ENCODE measurements at regions not wholly inside any gene's neighbourhood (a gene's known extent, or its start where the extent isn't known, plus 50 kb on each side); places are given as distances from the start of the nearest gene placed in this dataset.
"Not testable (repeated sequence)": the region's sequence is repeated elsewhere in the genome, so short reads cannot be mapped to it uniquely, and the experiment has no call there.

DNA sequence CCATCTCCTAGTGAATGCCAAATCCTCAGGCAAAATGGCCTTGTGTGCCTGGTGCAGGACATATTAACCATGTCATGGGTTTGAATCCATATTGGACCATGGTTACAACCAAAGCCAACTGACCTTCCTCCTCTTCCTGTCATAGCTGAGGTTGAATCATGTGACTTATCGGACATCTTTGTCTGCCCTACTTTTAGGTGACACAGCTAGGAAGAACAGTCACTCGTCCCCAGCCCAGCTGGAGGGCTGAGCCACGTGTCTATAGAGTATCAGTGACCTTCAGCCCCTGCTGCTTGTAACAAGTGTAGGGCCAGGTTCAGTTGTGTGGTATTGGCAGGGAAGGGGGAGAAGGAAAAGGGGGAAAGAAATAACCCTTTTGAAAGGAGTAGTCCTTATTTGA is 225.2 kb downstream of the KTN1 start:
- no peak for DNase-seq (ENCODE audit: low read depth, low spot score)

DNA sequence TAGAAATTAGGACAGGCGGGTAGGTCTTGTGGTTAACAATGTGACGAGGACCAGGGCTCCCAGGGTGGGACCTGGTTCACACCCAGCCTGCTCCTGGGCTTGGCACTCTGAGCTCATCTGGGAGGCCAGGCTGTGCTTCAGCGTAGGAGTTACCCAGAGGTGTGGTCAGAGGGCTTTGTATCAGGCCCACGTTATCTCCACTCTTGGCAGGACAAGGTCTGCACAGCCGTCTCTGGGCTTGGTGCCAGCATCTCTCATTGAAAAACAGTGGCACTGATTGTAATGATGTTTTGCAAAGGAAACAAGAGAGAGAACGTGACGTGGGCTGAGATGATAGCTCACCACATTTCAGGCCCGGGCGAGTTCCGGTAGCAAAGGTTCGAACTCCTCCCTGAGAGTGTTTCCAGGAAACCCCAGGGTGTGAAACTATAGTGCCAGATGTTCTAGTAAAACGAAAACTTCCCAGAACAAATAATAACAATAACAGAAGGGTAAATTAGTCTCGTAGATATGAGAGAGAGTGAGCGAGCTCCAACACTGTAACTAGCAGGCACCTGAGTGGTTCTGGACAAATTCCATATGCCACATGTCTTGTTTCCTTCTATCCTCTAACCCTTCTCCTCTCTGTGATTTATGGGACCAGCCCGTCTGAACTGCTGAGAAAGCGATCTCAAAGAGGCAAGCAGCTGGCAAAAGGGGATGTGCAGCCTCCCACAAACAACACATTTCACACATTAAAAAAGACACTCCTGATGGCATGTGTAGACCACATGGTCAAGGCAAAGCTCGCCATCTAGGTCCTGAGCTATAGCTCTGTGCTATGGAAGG is 227.3 kb downstream of the KTN1 start:
- no peak for DNase-seq (ENCODE audit: low read depth, low spot score)

DNA sequence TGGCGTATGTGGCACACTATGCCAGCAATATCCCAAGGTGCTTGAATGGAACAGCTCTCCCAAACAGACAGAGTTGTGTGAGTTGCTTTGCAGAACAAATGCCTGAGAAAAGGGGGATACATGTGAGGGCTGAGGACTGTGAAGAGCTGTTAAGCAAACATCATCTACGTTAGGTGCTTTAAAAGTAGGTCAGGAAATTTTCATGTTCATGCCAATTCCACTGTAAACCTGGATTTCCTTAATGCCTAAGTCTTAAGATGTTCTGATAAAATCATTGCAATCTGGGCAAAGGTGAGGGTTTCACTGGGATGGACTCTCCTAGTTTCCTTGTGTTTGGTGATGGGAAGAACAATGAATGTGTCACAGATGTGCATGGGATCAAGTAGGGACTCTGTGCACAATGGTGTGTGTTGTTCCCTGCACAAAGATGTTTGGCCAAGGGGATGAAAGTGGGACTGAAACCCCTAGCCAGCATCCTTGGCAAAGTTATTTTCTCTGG is 227.9 kb downstream of the KTN1 start:
- DNase-seq (ENCODE audit: low read depth, low spot score) = no peak

DNA sequence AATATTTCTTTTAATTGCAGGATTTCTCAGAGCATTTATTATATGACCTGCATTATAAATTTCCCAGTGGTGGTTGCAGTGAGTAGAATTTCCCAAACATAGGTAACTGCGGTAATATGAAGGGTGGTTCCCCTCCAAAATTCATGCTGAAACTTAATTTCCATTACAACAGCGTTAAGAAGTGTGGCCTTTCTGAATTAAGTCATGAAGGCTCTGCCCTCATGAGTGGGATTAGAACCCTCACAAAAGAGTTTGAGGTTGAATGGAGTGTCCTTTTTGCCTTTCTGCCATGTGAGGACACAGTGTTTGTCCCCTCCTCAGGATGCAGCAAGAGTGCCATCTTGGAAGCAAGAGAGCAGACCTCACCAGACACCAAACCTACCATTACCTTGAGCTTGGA is 233.6 kb downstream of the KTN1 start:
- no peak for DNase-seq (ENCODE audit: low read depth, low spot score)

GRCh38 chr14:55814064-55814463 is 234.1 kb downstream of the KTN1 start:
- DNase-seq (ENCODE audit: low read depth, low spot score) = no peak

DNA sequence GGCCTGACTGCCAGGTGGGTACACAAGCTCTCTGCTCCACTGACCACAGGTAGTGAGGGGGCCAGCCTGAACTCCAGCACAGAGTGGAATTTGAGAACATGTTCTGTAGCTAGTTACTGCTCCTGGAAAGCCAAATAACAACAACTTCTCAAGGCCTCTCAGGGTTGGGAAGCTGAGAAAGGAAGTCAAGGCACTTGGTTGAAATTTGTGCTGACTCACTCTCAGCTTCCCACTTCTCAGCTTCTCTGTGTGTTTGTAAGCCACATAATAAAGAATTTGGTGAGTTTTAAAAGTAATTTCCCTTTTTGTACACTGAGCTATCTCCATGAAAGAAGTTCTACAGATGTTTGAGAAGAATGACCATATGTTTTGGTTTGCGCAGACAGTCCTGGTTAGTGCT is 234.9 kb downstream of the KTN1 start:
- no peak for DNase-seq (ENCODE audit: low read depth, low spot score)

- DNase-seq (ENCODE audit: low read depth, low spot score) = no peak
These were observed 236.2 kb downstream of the KTN1 start for GRCh38 chr14:55816225-55816624.

- DNase-seq (ENCODE audit: low read depth, low spot score) = no peak
These were observed 239.8 kb downstream of the KTN1 start for GRCh38 chr14:55819610-55820304.

DNA sequence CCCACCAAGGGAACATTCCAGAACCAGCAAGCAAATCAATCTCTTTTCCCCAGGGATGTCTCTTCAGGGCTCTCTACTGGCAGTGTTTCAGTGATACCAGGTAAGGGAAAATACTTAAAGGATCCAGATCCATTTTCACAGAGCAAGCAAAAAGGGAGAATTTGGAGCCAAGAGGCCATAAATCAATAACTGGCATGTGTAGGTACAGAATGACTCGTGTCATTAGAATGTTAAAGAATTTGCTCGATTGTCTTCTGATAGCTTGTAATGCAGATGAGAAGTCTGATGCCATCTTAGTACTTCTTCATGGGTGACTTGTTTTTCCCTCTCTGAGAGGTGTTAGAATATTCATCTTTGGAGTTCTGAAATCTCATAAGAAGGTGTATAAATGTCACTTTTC is 242.9 kb downstream of the KTN1 start:
- no peak for DNase-seq (ENCODE audit: low read depth, low spot score)

GRCh38 chr14:55832122-55832911 is 252.3 kb downstream of the KTN1 start:
- DNase-seq (ENCODE audit: low read depth, low spot score) = no peak

DNA sequence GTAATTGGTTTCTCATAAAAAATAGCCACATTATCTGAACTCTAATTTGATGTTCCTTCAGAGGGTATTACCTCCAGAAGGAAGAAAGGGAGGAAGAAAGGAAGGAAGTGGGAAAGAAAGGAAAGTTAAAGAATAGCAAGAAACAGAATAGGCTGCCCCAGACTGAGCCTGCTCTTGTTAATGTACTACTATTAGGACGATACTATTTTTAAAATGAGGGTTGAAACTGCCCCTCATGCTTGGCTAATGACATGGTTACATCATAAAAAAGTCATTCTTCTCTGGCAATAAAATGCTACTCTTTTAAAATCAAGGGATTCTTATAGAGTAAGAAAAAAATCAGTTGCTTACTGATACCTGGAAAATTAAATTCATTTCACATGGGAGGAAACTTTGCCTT is 253.0 kb downstream of the KTN1 start:
- DNase-seq (ENCODE audit: low read depth, low spot score) = no peak

- DNase-seq (ENCODE audit: low read depth, low spot score) = no peak
These were observed 254.4 kb downstream of the KTN1 start for GRCh38 chr14:55834390-55834789.

DNA sequence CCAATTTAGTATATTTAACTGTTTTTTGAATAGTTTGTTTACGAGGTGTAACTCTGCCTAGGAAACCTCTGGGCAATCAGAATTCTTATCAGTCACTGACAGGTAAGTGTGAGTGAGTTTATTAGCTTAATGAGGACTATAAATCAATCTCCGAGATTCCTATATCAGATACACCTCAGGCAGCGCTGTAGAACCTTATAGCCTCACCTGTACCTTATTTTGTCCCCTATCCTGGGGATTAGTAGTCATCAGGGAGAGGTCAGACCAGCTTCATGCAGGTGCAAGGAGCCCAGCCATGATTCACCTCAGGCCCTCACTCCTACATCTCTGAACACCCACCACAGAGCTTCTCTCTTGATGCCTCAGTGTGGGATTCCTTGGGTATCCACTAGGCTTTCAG is 256.0 kb downstream of the KTN1 start:
- no peak for DNase-seq (ENCODE audit: low read depth, low spot score)

GRCh38 chr14:55837467-55837866 is 257.5 kb downstream of the KTN1 start:
- no peak for DNase-seq (ENCODE audit: low read depth, low spot score)

GRCh38 chr14:55838529-55839052 is 258.6 kb downstream of the KTN1 start:
- DNase-seq (ENCODE audit: low read depth, low spot score) = no peak

GRCh38 chr14:55839301-55839947 is 259.4 kb downstream of the KTN1 start:
- DNase-seq (ENCODE audit: low read depth, low spot score) = not testable (repeated sequence)

GRCh38 chr14:55840821-55841220 is 260.8 kb downstream of the KTN1 start:
- no peak for DNase-seq (ENCODE audit: low read depth, low spot score)

- DNase-seq (ENCODE audit: low read depth, low spot score) = no peak
These were observed 261.6 kb downstream of the KTN1 start for GRCh38 chr14:55841625-55842024.

- DNase-seq (ENCODE audit: low read depth, low spot score) = no peak
These were observed 263.9 kb downstream of the KTN1 start for GRCh38 chr14:55843718-55844403.

- DNase-seq (ENCODE audit: low read depth, low spot score) = no peak
These were observed 266.2 kb downstream of the KTN1 start for GRCh38 chr14:55845963-55846825.

Data from iPS DF 19.7 (cell line).